Endothelial cell of umbilical vein (primary cell): ENCODE measurements at regions not wholly inside any gene's neighbourhood (a gene's known extent, or its start where the extent isn't known, plus 50 kb on each side); places are given as distances from the start of the nearest gene placed in this dataset.

Experiments used
- BruUV-seq: library from RNA; stranded (reverse); fragments of 400-500 nt; replicated peaks from 2 replicates; lab custom pipeline; 2021; lab: Mats Ljungman, UMichigan
- CTCF ChIA-PET: fragments of 300-600, 350-600 bp; sonication (Branson Sonifier 250); formaldehyde crosslinking; loops from one replicate; lab custom pipeline; 2021; ENCODE audit warnings: antibody characterized with exemption, inconsistent platforms; lab: Charles Lee
- POLR2A ChIA-PET: fragments of 300-600, 350-600 bp; sonication (Branson Sonifier 250); formaldehyde crosslinking; loops from one replicate; lab custom pipeline; 2021; ENCODE audit warnings: antibody characterized with exemption, inconsistent platforms; lab: Charles Lee
- DNase-seq: peaks from one replicate; pipeline ENCODE4 v3.0.0-alpha.2; 2011; ENCODE audit warnings: low read depth, low spot score
- FAIRE-seq: peaks from 2 replicates; lab custom pipeline; 2011; peaks lifted over from hg19 to GRCh38; lab: Jason Lieb, UNC
- H2AFZ ChIP-seq: 2 replicates; pipeline ENCODE4 v1.6.0; 2012; ENCODE audit warnings: low read depth, low read length, control low read depth, inconsistent platforms
- H3K27ac ChIP-seq: 2 replicates; pipeline ENCODE4 v1.5.1; 2011; ENCODE audit warnings: low read depth, mild to moderate bottlenecking, control low read depth, low read length, moderate library complexity; ENCODE audit not compliant: insufficient read depth
- H3K27me3 ChIP-seq, 2 experiments: 2 replicates each; pipeline versions ENCODE4 v1.6.0 to v1.6.1; 2011; ENCODE audit warnings: low read length in 2 of 2, mixed read lengths in 1 of 2; ENCODE audit not compliant: control insufficient read depth in 2 of 2, insufficient read depth in 2 of 2
- H3K36me3 ChIP-seq, 2 experiments: 2 replicates in 1 of 2; 3 replicates in 1 of 2; pipeline ENCODE4 v1.5.1; 2011; ENCODE audit warnings: low read length in 2 of 2, mild to moderate bottlenecking in 1 of 2, moderate library complexity in 1 of 2; ENCODE audit not compliant: control insufficient read depth in 2 of 2, insufficient read depth in 2 of 2; ENCODE audit errors: extremely low read depth in 1 of 2
- H3K4me1 ChIP-seq: 3 replicates; pipeline ENCODE4 v1.5.1; 2011; ENCODE audit warnings: mild to moderate bottlenecking, low read length; ENCODE audit not compliant: control insufficient read depth, insufficient read depth; ENCODE audit errors: extremely low read depth
- H3K4me2 ChIP-seq: 2 replicates; pipeline ENCODE4 v1.6.1; 2011; ENCODE audit warnings: low read length, control low read depth, mixed read lengths; ENCODE audit not compliant: insufficient read depth
- H3K4me3 ChIP-seq, 3 experiments: fragments of 200-600 bp in 1 of 3; sonication (generic), shearing (Covaris generic) in 1 of 3; replicated peaks in 1 of 3; 2 replicates each; pipeline ENCODE4 v1.5.1; 2011 to 2016; ENCODE audit warnings: control low read depth in 3 of 3, low read length in 3 of 3, mild to moderate bottlenecking in 2 of 3, inconsistent platforms in 1 of 3, low read depth in 1 of 3, moderate library complexity in 1 of 3; ENCODE audit not compliant: insufficient read depth in 1 of 3
- H3K79me2 ChIP-seq: 2 replicates; pipeline ENCODE4 v1.6.0; 2012; ENCODE audit warnings: low read length, inconsistent platforms; ENCODE audit not compliant: control insufficient read depth, insufficient read depth
- H3K9ac ChIP-seq: replicated peaks from 2 replicates; pipeline ENCODE3; 2011; ENCODE audit warnings: low read length, control low read depth; ENCODE audit not compliant: insufficient read depth; ENCODE audit errors: extremely low read depth
- H3K9me1 ChIP-seq: replicated peaks from 3 replicates; pipeline ENCODE4 v1.6.0; 2011; ENCODE audit warnings: mild to moderate bottlenecking, low read length; ENCODE audit not compliant: control insufficient read depth, insufficient read depth; ENCODE audit errors: extremely low read depth
- H3K9me3 ChIP-seq: replicated peaks from 2 replicates; pipeline ENCODE4 v1.5.1; 2012; ENCODE audit warnings: low read length, inconsistent platforms; ENCODE audit not compliant: control insufficient read depth, insufficient read depth
- H4K20me1 ChIP-seq: replicated peaks from 2 replicates; pipeline ENCODE3; 2011; ENCODE audit warnings: mild to moderate bottlenecking, low read length; ENCODE audit not compliant: control insufficient read depth, insufficient read depth; ENCODE audit errors: extremely low read depth
- CTCF ChIP-seq, 2 donors: IDR thresholded peaks; 1 replicate in 1 of 2; 2 replicates in 1 of 2; pipeline ENCODE4 v1.5.1; 2011; ENCODE audit warnings: low read length in 2 of 2, mild to moderate bottlenecking in 2 of 2, moderate library complexity in 2 of 2, control low read depth in 1 of 2, inconsistent platforms in 1 of 2, low read depth in 1 of 2; ENCODE audit not compliant: insufficient read depth in 1 of 2; ENCODE audit errors: extremely low read depth in 1 of 2
- EZH2 ChIP-seq: IDR thresholded peaks from 2 replicates; pipeline ENCODE4 v1.6.1; 2012; ENCODE audit warnings: borderline replicate concordance, low read depth, mild to moderate bottlenecking, moderate library complexity, low read length, inconsistent platforms; ENCODE audit not compliant: severe bottlenecking
- FOS ChIP-seq: IDR thresholded peaks from 2 replicates; pipeline ENCODE4 v1.6.1; 2011; ENCODE audit warnings: mild to moderate bottlenecking, low read length, moderate library complexity, borderline replicate concordance; ENCODE audit not compliant: insufficient read depth
- GATA2 ChIP-seq: IDR thresholded peaks from 2 replicates; pipeline ENCODE4 v1.7.0; 2011; ENCODE audit warnings: low read depth, mild to moderate bottlenecking, moderate library complexity, mixed read lengths, low read length; ENCODE audit not compliant: insufficient read length, insufficient read depth
- JUN ChIP-seq: IDR thresholded peaks from 2 replicates; pipeline ENCODE4 v1.6.1; 2011; ENCODE audit warnings: borderline replicate concordance, low read depth; ENCODE audit not compliant: insufficient read length, insufficient read depth
- MAX ChIP-seq: IDR thresholded peaks from 2 replicates; pipeline ENCODE4 v1.6.1; 2011; ENCODE audit not compliant: insufficient read depth, insufficient read length
- MYC ChIP-seq: IDR thresholded peaks from one replicate; pipeline ENCODE4 v1.6.1; 2011; ENCODE audit warnings: mild to moderate bottlenecking, low read depth, low read length
- POLR2A ChIP-seq: IDR thresholded peaks from 2 replicates; pipeline ENCODE4 v1.6.1; 2012; ENCODE audit warnings: low read depth, mild to moderate bottlenecking, control low read depth, low read length
- POLR2AphosphoS5 ChIP-seq: IDR thresholded peaks from 2 replicates; pipeline ENCODE4 v1.6.1; 2012; ENCODE audit warnings: low read depth, mild to moderate bottlenecking, control low read depth, low read length, moderate library complexity; ENCODE audit not compliant: insufficient read depth
- dilution Hi-C: fragments of 300-500 bp; cut with MboI; formaldehyde crosslinking; loops from one replicate; pipeline ENCODE4 v1.15.0; 2019; ENCODE audit warnings: low sequenced_read_pairs; ENCODE audit not compliant: extremely low pct_ligation_motif_present
- intact Hi-C: fragments of 100-400 bp; cut with micrococcal nuclease; formaldehyde crosslinking; loops from one replicate; pipeline ENCODE4 v1.10.0; 2022

DNA sequence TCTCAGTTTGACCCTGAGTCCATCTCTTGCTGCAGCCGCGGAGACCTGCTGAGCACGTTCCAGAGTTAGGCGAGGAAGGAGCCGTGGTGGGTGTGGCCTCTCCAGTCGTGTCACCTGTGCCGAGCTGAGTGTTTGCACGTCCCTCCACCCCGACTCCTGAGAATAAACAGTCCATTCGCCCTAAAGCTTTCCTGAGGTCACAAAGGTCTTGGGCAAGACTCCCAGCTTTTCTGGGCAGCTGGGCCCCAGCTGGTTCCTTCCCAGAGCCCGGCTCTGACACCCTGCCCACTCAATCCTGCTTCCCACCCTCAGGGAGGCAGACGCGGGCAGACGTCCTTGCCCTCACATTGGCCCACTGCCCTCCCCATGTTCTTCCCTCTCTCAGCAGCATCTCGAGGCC, 142.2 kb downstream of the KCTD15 start:
- H3K36me3 ChIP-seq: no peaks in the 10 kb centered on the region
- no peaks in the 10 kb centered on the region for H3K79me2 ChIP-seq
- no peaks in the 10 kb centered on the region for H3K9me3 ChIP-seq
- DNase-seq: no peak
- ChIA-PET POLR2A (no interaction called here), CTCF (no interaction called here)
- no peak for FAIRE-seq
- dilution Hi-C loops: no loop called here
- no peak overlapping the region for H3K4me2 ChIP-seq
- H3K9me1 ChIP-seq: no peaks in the 10 kb centered on the region
- H3K9ac ChIP-seq: no peak overlapping the region
- H3K27ac ChIP-seq: no peak overlapping the region
- no TSS peak for BruUV-seq
- peaks cover 0 to 4% of the 10 kb centered on the region in 2 experiments for H3K27me3 ChIP-seq
- H3K4me1 ChIP-seq: no peaks in the 10 kb centered on the region
- no peak for TF ChIP-seq JUN
- TF ChIP-seq EZH2: no peak
- no peak for TF ChIP-seq MYC
- TF ChIP-seq FOS: no peak
- TF ChIP-seq POLR2AphosphoS5: no peak
- no peak for TF ChIP-seq CTCF (IDR thresholded peaks at IDR 0.05; ENCODE audit: extremely low read depth in 1 of 2, insufficient read depth in 1 of 2, low read depth in 1 of 2, low read length in 2 of 2)
- TF ChIP-seq POLR2A: no peak
- TF ChIP-seq GATA2: no peak
- no peak for TF ChIP-seq MAX
- no peak overlapping the region for H2AFZ ChIP-seq
- intact Hi-C loops: no loop called here
- H3K4me3 ChIP-seq: no peak overlapping the region
- H4K20me1 ChIP-seq: no peaks in the 10 kb centered on the region
